HT1080 (cell line): ENCODE measurements at regions not wholly inside any gene's neighbourhood (a gene's known extent, or its start where the extent isn't known, plus 50 kb on each side); places are given as distances from the start of the nearest gene placed in this dataset.
"Not testable (repeated sequence)": the region's sequence is repeated elsewhere in the genome, so short reads cannot be mapped to it uniquely, and the experiment has no call there.

ENCODE experiments used
- DNase-seq: peaks from one replicate; pipeline ENCODE4 v3.0.0-alpha.2; 2015; ENCODE audit warnings: low read depth

- no peak for DNase-seq
Observed at GRCh38 chr19:30102239-30102638, 160.2 kb downstream of the URI1 start.

- no peak for DNase-seq
Observed at GRCh38 chr19:30102666-30103065, 160.6 kb downstream of the URI1 start.

GRCh38 chr19:30103981-30104380 is 161.9 kb downstream of the URI1 start:
- no peak for DNase-seq

GRCh38 chr19:30105316-30105715 is 163.3 kb downstream of the URI1 start:
- DNase-seq: no peak

GRCh38 chr19:30105727-30106126 is 163.7 kb downstream of the URI1 start:
- no peak for DNase-seq

- no peak for DNase-seq
Observed at GRCh38 chr19:30106417-30107095, 164.5 kb downstream of the URI1 start.

- DNase-seq: no peak
Observed at GRCh38 chr19:30107251-30107650, 165.2 kb downstream of the URI1 start.

GRCh38 chr19:30109565-30109964 is 167.5 kb downstream of the URI1 start:
- no peak for DNase-seq

- DNase-seq: no peak
Observed at GRCh38 chr19:30111021-30111855, 169.2 kb downstream of the URI1 start.

GRCh38 chr19:30112171-30112570 is 170.1 kb downstream of the URI1 start:
- no peak for DNase-seq

GRCh38 chr19:30112666-30113065 is 170.6 kb downstream of the URI1 start:
- no peak for DNase-seq

GRCh38 chr19:30113186-30113585 is 171.1 kb downstream of the URI1 start:
- DNase-seq: no peak

- DNase-seq: not testable (repeated sequence)
Observed at GRCh38 chr19:30114095-30114494, 172.1 kb downstream of the URI1 start.

- no peak for DNase-seq
Observed at GRCh38 chr19:30115947-30116346, 173.9 kb downstream of the URI1 start.

GRCh38 chr19:30116530-30116929 is 174.5 kb downstream of the URI1 start:
- DNase-seq: no peak

- no peak for DNase-seq
Observed at GRCh38 chr19:30116984-30117555, 175.0 kb downstream of the URI1 start.

GRCh38 chr19:30117636-30118145 is 175.7 kb downstream of the URI1 start:
- DNase-seq: no peak

GRCh38 chr19:30118221-30118620 is 176.2 kb downstream of the URI1 start:
- DNase-seq: no peak

GRCh38 chr19:30118760-30119159 is 176.7 kb downstream of the URI1 start:
- DNase-seq: no peak

- DNase-seq: no peak
Observed at GRCh38 chr19:30119180-30119908, 177.3 kb downstream of the URI1 start.

- no peak for DNase-seq
Observed at GRCh38 chr19:30120860-30121484, 178.9 kb downstream of the URI1 start.
